Hepatocyte (in vitro differentiated cells): ENCODE measurements at regions not wholly inside any gene's neighbourhood (a gene's known extent, or its start where the extent isn't known, plus 50 kb on each side); places are given as distances from the start of the nearest gene placed in this dataset.

Experiments
- CTCF ChIP-seq: fragments of 200-600 bp; sonication (generic); IDR thresholded peaks from 2 replicates; pipeline ENCODE4 v1.5.1; 2016; ENCODE audit warnings: antibody characterized with exemption, mild to moderate bottlenecking; ENCODE audit not compliant: poor library complexity
- EZH2 ChIP-seq: fragments of 200-600 bp; sonication (generic); IDR thresholded peaks from 2 replicates; pipeline ENCODE4 v1.6.1; 2016; ENCODE audit warnings: antibody characterized with exemption, mild to moderate bottlenecking, borderline replicate concordance
- EZH2phosphoT487 ChIP-seq: fragments of 200-600 bp; sonication (generic); IDR thresholded peaks from one replicate; pipeline ENCODE4 v1.6.1; 2018; ENCODE audit warnings: antibody characterized with exemption, mild to moderate bottlenecking, low read depth, moderate library complexity; ENCODE audit not compliant: unreplicated experiment, severe bottlenecking

GRCh38 chr3:87495938-87496337, 219.6 kb upstream of the POU1F1 start:
- no peak for TF ChIP-seq CTCF
- no peak for TF ChIP-seq EZH2phosphoT487
- no peak for TF ChIP-seq EZH2
